ENCODE measurements at regions not wholly inside any gene's neighbourhood (a gene's known extent, or its start where the extent isn't known, plus 50 kb on each side); places are given as distances from the start of the nearest gene placed in this dataset.

GRCh38 chr9:18333157-18333556 is 140.8 kb upstream of the ADAMTSL1 start:
- Histone ChIP-seq H3K4me3 (ENCODE audit: low read length) (no peak overlapping the region), H3K9me3 (ENCODE audit: insufficient read depth, low read length) (no peaks in the 10 kb centered on the region), H3K79me2 (ENCODE audit: low read length) (no peaks in the 10 kb centered on the region), H4K20me1 (ENCODE audit: insufficient read depth, low read length) (no peaks in the 10 kb centered on the region), H3K9ac (ENCODE audit: low read length) (no peak overlapping the region), H3K4me2 (ENCODE audit: low read length) (no peak overlapping the region), H3K27ac (ENCODE audit: low read length) (no peak overlapping the region), H3K36me3 (replicated peaks; ENCODE audit: low read depth, low read length) (no peaks in the 10 kb centered on the region), H2AFZ (ENCODE audit: low read depth, low read length) (no peak overlapping the region), H3K4me1 (ENCODE audit: low read length) (no peaks in the 10 kb centered on the region), H3K27me3 (ENCODE audit: low read depth, low read length) (no peaks in the 10 kb centered on the region)
- no peak for TF ChIP-seq EZH2phosphoT487 (IDR thresholded peaks at IDR 0.05; ENCODE audit: low read depth)
- TF ChIP-seq, protein P1, sequence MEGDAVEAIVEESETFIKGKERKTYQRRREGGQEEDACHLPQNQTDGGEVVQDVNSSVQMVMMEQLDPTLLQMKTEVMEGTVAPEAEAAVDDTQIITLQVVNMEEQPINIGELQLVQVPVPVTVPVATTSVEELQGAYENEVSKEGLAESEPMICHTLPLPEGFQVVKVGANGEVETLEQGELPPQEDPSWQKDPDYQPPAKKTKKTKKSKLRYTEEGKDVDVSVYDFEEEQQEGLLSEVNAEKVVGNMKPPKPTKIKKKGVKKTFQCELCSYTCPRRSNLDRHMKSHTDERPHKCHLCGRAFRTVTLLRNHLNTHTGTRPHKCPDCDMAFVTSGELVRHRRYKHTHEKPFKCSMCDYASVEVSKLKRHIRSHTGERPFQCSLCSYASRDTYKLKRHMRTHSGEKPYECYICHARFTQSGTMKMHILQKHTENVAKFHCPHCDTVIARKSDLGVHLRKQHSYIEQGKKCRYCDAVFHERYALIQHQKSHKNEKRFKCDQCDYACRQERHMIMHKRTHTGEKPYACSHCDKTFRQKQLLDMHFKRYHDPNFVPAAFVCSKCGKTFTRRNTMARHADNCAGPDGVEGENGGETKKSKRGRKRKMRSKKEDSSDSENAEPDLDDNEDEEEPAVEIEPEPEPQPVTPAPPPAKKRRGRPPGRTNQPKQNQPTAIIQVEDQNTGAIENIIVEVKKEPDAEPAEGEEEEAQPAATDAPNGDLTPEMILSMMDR (IDR thresholded peaks at IDR 0.05; ENCODE audit: low read depth, low read length), result no peak

- Histone ChIP-seq H3K79me2 (ENCODE audit: low read length) (no peaks in the 10 kb centered on the region), H3K9me3 (ENCODE audit: insufficient read depth, low read length) (no peaks in the 10 kb centered on the region), H3K9ac (ENCODE audit: low read length) (no peak overlapping the region), H3K27me3 (ENCODE audit: low read depth, low read length) (no peaks in the 10 kb centered on the region), H3K4me2 (ENCODE audit: low read length) (no peak overlapping the region), H3K4me3 (ENCODE audit: low read length) (no peak overlapping the region), H3K27ac (ENCODE audit: low read length) (no peak overlapping the region), H3K36me3 (replicated peaks; ENCODE audit: low read depth, low read length) (no peaks in the 10 kb centered on the region), H2AFZ (ENCODE audit: low read depth, low read length) (0 out of 2 replicates have a peak overlapping the region, but pooled peaks have one; percentile 41), H3K4me1 (ENCODE audit: low read length) (no peaks in the 10 kb centered on the region), H4K20me1 (ENCODE audit: insufficient read depth, low read length) (no peaks in the 10 kb centered on the region)
- TF ChIP-seq EZH2phosphoT487 (IDR thresholded peaks at IDR 0.05; ENCODE audit: low read depth), result no peak
- TF ChIP-seq, protein P1 (IDR thresholded peaks at IDR 0.05; ENCODE audit: low read depth, low read length), result no peak
Observed at GRCh38 chr9:18335825-18336224, 138.1 kb upstream of the ADAMTSL1 start.

DNA sequence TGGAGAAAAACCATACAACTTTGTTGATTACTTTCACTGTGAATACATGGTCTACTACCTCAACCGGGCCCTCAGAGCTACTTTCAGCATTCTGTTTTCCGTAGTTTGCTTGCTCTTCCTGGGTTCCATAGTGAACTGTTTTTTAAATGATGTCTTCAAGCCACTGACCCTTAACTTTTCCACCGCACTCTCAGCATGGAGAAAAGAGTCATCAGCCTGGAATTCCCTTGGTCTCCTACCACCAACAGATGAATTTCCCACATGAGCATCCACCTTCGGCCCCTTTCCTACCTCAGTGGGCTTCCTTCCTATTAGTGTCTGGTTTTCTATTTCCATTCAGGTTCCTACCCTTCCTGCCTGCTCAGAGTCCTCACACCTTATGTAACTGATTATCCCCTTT is 135.9 kb upstream of the ADAMTSL1 start:
- Histone ChIP-seq H4K20me1 (ENCODE audit: insufficient read depth, low read length) (no peaks in the 10 kb centered on the region), H3K27me3 (ENCODE audit: low read depth, low read length) (no peaks in the 10 kb centered on the region), H3K27ac (ENCODE audit: low read length) (no peak overlapping the region), H3K36me3 (replicated peaks; ENCODE audit: low read depth, low read length) (no peaks in the 10 kb centered on the region), H3K79me2 (ENCODE audit: low read length) (no peaks in the 10 kb centered on the region), H3K4me2 (ENCODE audit: low read length) (no peak overlapping the region), H2AFZ (ENCODE audit: low read depth, low read length) (no peak overlapping the region), H3K9me3 (ENCODE audit: insufficient read depth, low read length) (no peaks in the 10 kb centered on the region), H3K4me3 (ENCODE audit: low read length) (no peak overlapping the region), H3K4me1 (ENCODE audit: low read length) (no peaks in the 10 kb centered on the region), H3K9ac (ENCODE audit: low read length) (no peak overlapping the region)
- TF ChIP-seq EZH2phosphoT487 (IDR thresholded peaks at IDR 0.05; ENCODE audit: low read depth), result no peak
- TF ChIP-seq, protein P1 (IDR thresholded peaks at IDR 0.05; ENCODE audit: low read depth, low read length), result no peak

GRCh38 chr9:18343784-18344183 is 130.2 kb upstream of the ADAMTSL1 start:
- no peaks in the 10 kb centered on the region; the same call in 1 of the 2 replicates for H3K4me1 ChIP-seq (ENCODE audit: low read length)
- H2AFZ ChIP-seq (ENCODE audit: low read depth, low read length), result no peak overlapping the region
- no peaks in the 10 kb centered on the region for H3K9me3 ChIP-seq (ENCODE audit: insufficient read depth, low read length)
- H3K4me2 ChIP-seq (ENCODE audit: low read length), result no peak overlapping the region
- H3K27me3 ChIP-seq (ENCODE audit: low read depth, low read length), result no peaks in the 10 kb centered on the region
- no peak overlapping the region for H3K27ac ChIP-seq (ENCODE audit: low read length)
- H3K4me3 ChIP-seq (ENCODE audit: low read length), result no peak overlapping the region
- TF ChIP-seq, protein P1 (IDR thresholded peaks at IDR 0.05; ENCODE audit: low read depth, low read length), result no peak
- no peak for TF ChIP-seq EZH2phosphoT487 (IDR thresholded peaks at IDR 0.05; ENCODE audit: low read depth)
- no peaks in the 10 kb centered on the region for H4K20me1 ChIP-seq (ENCODE audit: insufficient read depth, low read length)
- H3K36me3 ChIP-seq (replicated peaks; ENCODE audit: low read depth, low read length), result no peaks in the 10 kb centered on the region
- no peak overlapping the region for H3K9ac ChIP-seq (ENCODE audit: low read length)
- no peaks in the 10 kb centered on the region for H3K79me2 ChIP-seq (ENCODE audit: low read length)
